ENCODE measurements at regions not wholly inside any gene's neighbourhood (a gene's known extent, or its start where the extent isn't known, plus 50 kb on each side); places are given as distances from the start of the nearest gene placed in this dataset.

DNA sequence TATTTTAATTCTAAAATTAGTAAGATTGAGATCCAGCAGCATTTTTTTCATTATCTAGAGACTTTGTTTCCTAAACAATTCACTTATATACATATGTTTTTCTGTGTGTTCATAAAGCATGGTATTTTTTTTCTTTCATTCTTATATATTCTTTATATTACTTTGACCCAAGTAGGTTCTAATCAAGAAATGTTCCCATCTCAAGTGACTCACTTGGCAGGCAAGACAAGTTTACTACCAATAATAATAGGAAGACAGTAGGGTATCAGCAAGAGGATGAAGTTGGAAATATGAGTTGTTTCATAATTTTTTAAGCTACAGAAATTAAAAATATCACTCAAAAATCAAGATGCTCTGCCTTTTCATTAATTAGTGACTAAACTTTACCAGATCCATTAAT, 613.4 kb upstream of the ATP2B1 start:
- TF ChIP-seq EZH2 (optimal IDR thresholded peaks at IDR 0.05; ENCODE audit: low read depth, low read length), result no peak
- TF ChIP-seq, protein P1, sequence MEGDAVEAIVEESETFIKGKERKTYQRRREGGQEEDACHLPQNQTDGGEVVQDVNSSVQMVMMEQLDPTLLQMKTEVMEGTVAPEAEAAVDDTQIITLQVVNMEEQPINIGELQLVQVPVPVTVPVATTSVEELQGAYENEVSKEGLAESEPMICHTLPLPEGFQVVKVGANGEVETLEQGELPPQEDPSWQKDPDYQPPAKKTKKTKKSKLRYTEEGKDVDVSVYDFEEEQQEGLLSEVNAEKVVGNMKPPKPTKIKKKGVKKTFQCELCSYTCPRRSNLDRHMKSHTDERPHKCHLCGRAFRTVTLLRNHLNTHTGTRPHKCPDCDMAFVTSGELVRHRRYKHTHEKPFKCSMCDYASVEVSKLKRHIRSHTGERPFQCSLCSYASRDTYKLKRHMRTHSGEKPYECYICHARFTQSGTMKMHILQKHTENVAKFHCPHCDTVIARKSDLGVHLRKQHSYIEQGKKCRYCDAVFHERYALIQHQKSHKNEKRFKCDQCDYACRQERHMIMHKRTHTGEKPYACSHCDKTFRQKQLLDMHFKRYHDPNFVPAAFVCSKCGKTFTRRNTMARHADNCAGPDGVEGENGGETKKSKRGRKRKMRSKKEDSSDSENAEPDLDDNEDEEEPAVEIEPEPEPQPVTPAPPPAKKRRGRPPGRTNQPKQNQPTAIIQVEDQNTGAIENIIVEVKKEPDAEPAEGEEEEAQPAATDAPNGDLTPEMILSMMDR (IDR thresholded peaks at IDR 0.05; ENCODE audit: low read length), result no peak
- TF ChIP-seq EZH2phosphoT487 (IDR thresholded peaks at IDR 0.05; ENCODE audit: low read length), result no peak
